Naive B cell (primary cell): ENCODE measurements at regions not wholly inside any gene's neighbourhood (a gene's known extent, or its start where the extent isn't known, plus 50 kb on each side); places are given as distances from the start of the nearest gene placed in this dataset.

Experiments used
- ATAC-seq, 2 donors: fragments of 150-1000 bp; cut with Tn5 transposase; 2 replicates each; pipeline ENCODE4 v1.10.0; 2021; ENCODE audit warnings: low read depth in 2 of 2, mild to moderate bottlenecking in 2 of 2, moderate library complexity in 2 of 2
- DNase-seq: peaks from one replicate; pipeline ENCODE4 v3.0.0; 2022
- H3K27ac Mint-ChIP-seq, 6 donors: one replicate each; pipeline ENCODE4 v1.8.0; 2020 to 2022; ENCODE audit warnings: mild to moderate bottlenecking in 6 of 6, mixed read lengths in 6 of 6, moderate library complexity in 5 of 6, inconsistent platforms in 2 of 6
- H3K27me3 Mint-ChIP-seq, 3 donors: one replicate each; pipeline ENCODE4 v1.8.0; 2021 to 2022; ENCODE audit warnings: mixed read lengths in 3 of 3, mild to moderate bottlenecking in 1 of 3
- H3K36me3 Mint-ChIP-seq, 2 donors: one replicate each; pipeline ENCODE4 v1.8.0; 2020 to 2022; ENCODE audit warnings: mixed read lengths in 2 of 2, inconsistent platforms in 1 of 2, mild to moderate bottlenecking in 1 of 2
- H3K4me1 Mint-ChIP-seq, 3 donors: one replicate each; pipeline ENCODE4 v1.8.0; 2020 to 2022; ENCODE audit warnings: mixed read lengths in 3 of 3, inconsistent platforms in 1 of 3, mild to moderate bottlenecking in 1 of 3, moderate library complexity in 1 of 3
- H3K4me3 Mint-ChIP-seq, 8 donors: one replicate each; pipeline ENCODE4 v1.8.0; 2020 to 2022; ENCODE audit warnings: mild to moderate bottlenecking in 8 of 8, mixed read lengths in 8 of 8, moderate library complexity in 8 of 8, inconsistent platforms in 2 of 8
- H3K9me3 Mint-ChIP-seq, 7 donors: one replicate each; pipeline ENCODE4 v1.8.0; 2020 to 2022; ENCODE audit warnings: mixed read lengths in 7 of 7, mild to moderate bottlenecking in 5 of 7, inconsistent platforms in 2 of 7, moderate library complexity in 1 of 7

DNA sequence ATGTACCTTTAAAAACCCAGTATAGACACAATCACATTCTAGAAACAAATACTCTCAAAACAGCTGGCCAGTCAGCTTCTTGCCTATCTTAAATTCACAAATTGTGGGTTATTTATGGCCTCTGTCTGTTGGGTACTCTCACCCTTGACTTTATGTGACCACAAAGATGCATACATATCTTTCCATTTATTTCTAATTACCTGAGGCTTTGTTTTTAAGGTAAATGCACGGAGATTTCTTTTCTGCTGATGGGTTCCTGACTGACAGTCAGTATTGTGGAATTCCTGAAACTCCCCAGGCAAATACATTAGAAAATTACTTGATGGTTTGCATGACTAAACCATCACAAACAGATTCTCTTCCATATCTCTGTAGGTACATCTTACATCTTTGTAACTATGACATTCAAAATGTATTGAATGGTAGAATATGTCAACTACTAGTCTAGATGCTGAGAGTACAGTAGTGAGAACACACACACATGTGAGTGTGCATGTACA, 107.7 kb downstream of the EDEM1 start:
- Mint-ChIP-seq H3K4me1 (peaks cover 9 to 12% (median 11%) of the 10 kb centered on the region in 3 donors), H3K36me3 (peaks cover 0 to 4% of the 10 kb centered on the region in 2 donors), H3K9me3 (peaks cover 0 to 7% (median 0%) of the 10 kb centered on the region in 7 donors), H3K4me3 (no peak overlapping the region), H3K27me3 (peaks cover 4 to 15% (median 9%) of the 10 kb centered on the region in 3 donors), H3K27ac (no peak overlapping the region)
- ATAC-seq: no peak
- no peak for DNase-seq

GRCh38 chr3:5296362-5296761, 108.9 kb downstream of the EDEM1 start:
- DNase-seq (no peak), ATAC-seq (no peak)
- Mint-ChIP-seq H3K36me3 (peaks cover 0 to 4% of the 10 kb centered on the region in 2 donors), H3K27ac (no peak overlapping the region), H3K4me1 (peaks cover 9 to 12% (median 11%) of the 10 kb centered on the region in 3 donors), H3K9me3 (peaks cover 0 to 7% (median 0%) of the 10 kb centered on the region in 7 donors), H3K27me3 (peaks cover 4 to 15% (median 9%) of the 10 kb centered on the region in 3 donors), H3K4me3 (no peak overlapping the region)

DNA sequence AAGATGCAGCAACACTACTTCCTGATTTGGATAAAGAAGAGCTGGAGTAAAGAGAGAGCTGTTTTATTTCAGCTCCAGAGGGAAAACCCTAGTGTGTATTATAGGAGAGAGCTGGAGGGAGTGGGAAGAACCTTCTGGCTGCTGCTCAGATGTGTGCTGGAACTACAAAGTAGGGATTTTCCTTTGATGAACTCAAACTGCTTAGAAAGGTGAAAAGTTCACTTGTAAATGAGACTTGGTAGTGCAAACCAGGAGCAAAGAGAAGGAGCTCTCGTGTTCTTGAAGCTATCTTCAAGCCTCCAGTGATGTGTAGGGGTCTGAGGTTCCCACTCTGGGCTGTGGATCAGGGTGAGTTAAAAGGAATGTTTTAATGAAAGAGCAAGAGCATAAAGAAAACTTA, 110.4 kb downstream of the EDEM1 start:
- H3K4me1 Mint-ChIP-seq: peaks cover 9 to 12% (median 11%) of the 10 kb centered on the region in 3 donors
- no peak overlapping the region for H3K4me3 Mint-ChIP-seq
- H3K36me3 Mint-ChIP-seq: peaks cover 0 to 4% of the 10 kb centered on the region in 2 donors
- DNase-seq (no peak), ATAC-seq (no peak)
- H3K9me3 Mint-ChIP-seq: peaks cover 0 to 7% (median 0%) of the 10 kb centered on the region in 7 donors
- H3K27me3 Mint-ChIP-seq: peaks cover 0 to 5% (median 4%) of the 10 kb centered on the region in 3 donors
- H3K27ac Mint-ChIP-seq: peak overlapping the region in 2 of 6 donors; percentile 11 to 64

DNA sequence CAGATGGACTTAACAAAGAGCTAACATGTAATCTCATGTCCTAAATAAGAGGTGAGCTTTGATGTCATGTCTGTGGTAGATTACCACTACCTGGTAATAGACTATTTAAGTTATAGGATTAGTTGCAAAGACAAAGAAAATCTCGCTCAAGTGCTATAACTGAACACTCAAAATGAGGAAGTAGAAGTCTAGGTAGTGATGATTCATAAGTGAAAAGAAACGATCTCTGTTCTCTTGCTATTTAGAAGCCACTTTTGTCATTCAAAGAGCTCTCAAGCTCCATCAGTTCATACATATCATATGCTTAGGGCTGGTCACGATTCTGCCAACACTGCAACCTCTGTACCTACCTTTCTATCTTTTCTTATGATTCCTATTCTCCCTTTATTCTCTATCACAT, 110.9 kb downstream of the EDEM1 start:
- peak; percentile 55 to 62 for ATAC-seq

DNA sequence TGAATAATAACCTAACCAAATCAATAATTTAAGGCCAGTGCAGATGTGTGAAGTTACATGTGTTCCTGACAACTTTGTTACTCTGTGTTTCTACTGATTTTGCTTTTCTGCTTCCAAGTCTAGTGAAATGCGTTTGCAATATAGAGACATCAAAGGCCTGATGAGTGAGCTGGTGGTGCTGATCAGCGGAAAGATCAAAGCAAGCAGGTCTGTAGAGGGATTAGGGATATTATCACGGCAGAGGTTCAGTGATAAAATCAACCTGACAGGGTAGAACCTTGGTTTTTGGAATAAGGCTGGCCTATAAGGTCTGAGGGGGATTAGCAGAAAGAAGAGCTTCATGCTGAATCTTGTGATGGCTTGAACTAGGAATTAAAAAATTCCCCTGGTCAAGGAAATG, 111.7 kb downstream of the EDEM1 start:
- H3K9me3 Mint-ChIP-seq: peaks cover 0 to 7% (median 0%) of the 10 kb centered on the region in 7 donors
- H3K36me3 Mint-ChIP-seq: peaks cover 0 to 4% of the 10 kb centered on the region in 2 donors
- H3K4me3 Mint-ChIP-seq: no peak overlapping the region
- DNase-seq: no peak
- H3K4me1 Mint-ChIP-seq: peaks cover 9 to 12% (median 11%) of the 10 kb centered on the region in 3 donors
- peaks cover 0 to 4% (median 0%) of the 10 kb centered on the region in 3 donors for H3K27me3 Mint-ChIP-seq
- no peak for ATAC-seq
- peak overlapping the region in 1 of 6 donors; percentile 86 for H3K27ac Mint-ChIP-seq

More for the DNA sequence above, 110.9 kb downstream of the EDEM1 start:
- H3K27ac Mint-ChIP-seq: peak overlapping the region in 1 of 6 donors; percentile 19
- H3K4me3 Mint-ChIP-seq: no peak overlapping the region
- H3K9me3 Mint-ChIP-seq: peaks cover 0 to 7% (median 0%) of the 10 kb centered on the region in 7 donors
- H3K27me3 Mint-ChIP-seq: peaks cover 0 to 4% (median 2%) of the 10 kb centered on the region in 3 donors
- H3K36me3 Mint-ChIP-seq: peaks cover 0 to 4% of the 10 kb centered on the region in 2 donors
- H3K4me1 Mint-ChIP-seq: peaks cover 9 to 12% (median 11%) of the 10 kb centered on the region in 3 donors
- peak; percentile 5 for DNase-seq

- no peak overlapping the region for H3K4me3 Mint-ChIP-seq
- H3K4me1 Mint-ChIP-seq: peaks cover 9 to 18% (median 16%) of the 10 kb centered on the region in 3 donors
- peak overlapping the region in 1 of 6 donors; percentile 53 for H3K27ac Mint-ChIP-seq
- DNase-seq (no peak), ATAC-seq (no peak)
- H3K36me3 Mint-ChIP-seq: peaks cover 0 to 4% of the 10 kb centered on the region in 2 donors
- peaks cover 0 to 4% (median 0%) of the 10 kb centered on the region in 7 donors for H3K9me3 Mint-ChIP-seq
- H3K27me3 Mint-ChIP-seq: peaks cover 0 to 9% (median 0%) of the 10 kb centered on the region in 3 donors
Measured at GRCh38 chr3:5300638-5301037, 113.1 kb downstream of the EDEM1 start.

- Mint-ChIP-seq H3K4me3 (no peak overlapping the region), H3K9me3 (no peaks in the 10 kb centered on the region), H3K4me1 (peaks cover 9 to 18% (median 16%) of the 10 kb centered on the region in 3 donors), H3K27me3 (peaks cover 0 to 9% (median 0%) of the 10 kb centered on the region in 3 donors), H3K27ac (peak overlapping the region in 1 of 6 donors; percentile 8), H3K36me3 (peaks cover 0 to under 1% of the 10 kb centered on the region in 2 donors)
- DNase-seq (no peak), ATAC-seq (no peak)
Measured at GRCh38 chr3:5301651-5302297, 114.3 kb downstream of the EDEM1 start.

- Mint-ChIP-seq H3K4me3 (no peak overlapping the region), H3K4me1 (peaks cover 9 to 17% (median 16%) of the 10 kb centered on the region in 3 donors), H3K27ac (no peak overlapping the region), H3K36me3 (no peaks in the 10 kb centered on the region), H3K9me3 (no peaks in the 10 kb centered on the region), H3K27me3 (peaks cover 0 to 9% (median 0%) of the 10 kb centered on the region in 3 donors)
- no peak for ATAC-seq
- no peak for DNase-seq
Measured at GRCh38 chr3:5302661-5303060, 115.2 kb downstream of the EDEM1 start.

- ATAC-seq: no peak
- no peak for DNase-seq
- Mint-ChIP-seq H3K4me3 (no peak overlapping the region), H3K27ac (no peak overlapping the region), H3K36me3 (no peaks in the 10 kb centered on the region), H3K27me3 (peaks cover 0 to 7% (median 0%) of the 10 kb centered on the region in 3 donors), H3K4me1 (peaks cover 0 to 6% (median 5%) of the 10 kb centered on the region in 3 donors), H3K9me3 (no peaks in the 10 kb centered on the region)
Measured at GRCh38 chr3:5304188-5304587, 116.7 kb downstream of the EDEM1 start.

DNA sequence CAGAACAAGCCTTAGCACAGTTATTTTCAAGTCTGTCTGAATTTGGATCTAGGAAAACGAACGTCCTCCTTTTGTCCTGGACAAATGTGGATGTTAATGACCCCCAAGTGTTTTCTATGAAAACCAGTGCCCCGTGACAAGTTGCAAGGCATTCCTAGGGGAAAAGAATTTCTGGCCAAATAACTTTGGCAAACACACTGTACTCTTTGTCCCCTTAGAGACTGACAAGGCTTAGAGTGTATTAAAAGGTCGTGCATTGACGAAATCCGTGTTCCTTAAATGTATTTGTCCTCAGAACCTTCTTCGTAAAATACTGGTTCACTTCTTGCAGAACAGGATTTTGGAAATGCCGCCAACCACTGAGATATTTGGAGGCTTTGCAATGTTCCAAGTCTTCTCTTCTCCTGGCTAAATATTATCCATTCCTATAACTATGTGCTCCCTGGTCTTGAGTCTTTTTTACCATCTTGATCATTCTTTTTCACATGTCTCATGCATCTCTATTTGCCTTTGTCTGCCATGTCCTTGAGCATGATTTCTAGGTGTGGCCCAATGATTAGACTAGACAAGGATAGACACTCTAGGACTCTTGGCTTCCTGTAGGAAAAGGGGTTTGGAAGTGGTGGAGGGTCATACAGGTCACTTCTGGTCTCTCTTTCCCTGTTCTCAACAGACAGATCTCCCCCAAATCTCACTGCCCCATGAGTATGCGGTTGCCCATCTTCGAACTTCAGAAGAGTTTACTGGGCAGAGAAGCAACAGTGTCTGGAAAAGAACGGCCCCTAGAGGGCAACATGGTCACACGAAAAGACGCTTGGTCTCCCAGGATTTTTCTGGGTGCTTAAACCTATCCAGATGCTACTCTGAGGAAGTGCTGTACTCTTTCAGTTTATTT, 117.5 kb downstream of the EDEM1 start:
- Mint-ChIP-seq H3K27ac (peak overlapping the region in 3 of 6 donors; percentile 10 to 66 (median 28)), H3K4me3 (peak overlapping the region in 1 of 8 donors; percentile 22), H3K27me3 (peaks cover 0 to 5% (median 0%) of the 10 kb centered on the region in 3 donors), H3K36me3 (no peaks in the 10 kb centered on the region), H3K9me3 (no peaks in the 10 kb centered on the region), H3K4me1 (peaks cover 0 to 6% (median 5%) of the 10 kb centered on the region in 3 donors)
- DNase-seq (peak; percentile 27), ATAC-seq (peak; percentile 35 to 71)

GRCh38 chr3:5305684-5305989, 118.1 kb downstream of the EDEM1 start:
- ATAC-seq (peak in 1 of 2 donors; percentile 9), DNase-seq (no peak)
- no peaks in the 10 kb centered on the region for H3K9me3 Mint-ChIP-seq
- H3K4me1 Mint-ChIP-seq: peaks cover 0 to 6% (median 5%) of the 10 kb centered on the region in 3 donors
- peak overlapping the region in 3 of 6 donors; percentile 10 to 66 (median 28) for H3K27ac Mint-ChIP-seq
- no peak overlapping the region for H3K4me3 Mint-ChIP-seq
- peaks cover 0 to 5% (median 0%) of the 10 kb centered on the region in 3 donors for H3K27me3 Mint-ChIP-seq
- H3K36me3 Mint-ChIP-seq: no peaks in the 10 kb centered on the region

DNA sequence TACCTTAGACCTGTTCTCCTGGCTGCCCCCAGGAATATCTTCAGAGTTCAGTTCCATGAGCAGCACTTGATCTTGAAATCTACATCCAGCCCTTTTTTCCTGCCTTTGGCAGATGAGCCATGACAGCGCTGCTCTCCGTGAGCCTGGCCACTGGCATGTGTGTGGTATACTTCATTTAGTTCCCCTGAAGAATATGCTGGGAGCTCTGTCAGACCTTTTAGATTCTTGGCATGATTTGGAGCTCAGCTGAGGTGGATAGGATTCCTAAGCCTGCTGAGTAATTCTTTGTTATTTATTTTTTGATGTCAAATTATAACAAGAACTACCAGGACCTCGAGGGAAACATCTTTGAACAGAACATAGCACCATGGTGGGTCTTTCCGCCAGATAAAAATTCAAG, 121.7 kb downstream of the EDEM1 start:
- Mint-ChIP-seq H3K27me3 (peaks cover 0 to 5% (median 0%) of the 10 kb centered on the region in 3 donors), H3K36me3 (no peaks in the 10 kb centered on the region), H3K4me1 (peaks cover 0 to 6% (median 5%) of the 10 kb centered on the region in 3 donors), H3K9me3 (no peaks in the 10 kb centered on the region), H3K27ac (peak overlapping the region in 1 of 6 donors; percentile 77), H3K4me3 (no peak overlapping the region)
- ATAC-seq (no peak), DNase-seq (no peak)

- no peaks in the 10 kb centered on the region for H3K36me3 Mint-ChIP-seq
- H3K4me1 Mint-ChIP-seq: peaks cover 0 to 6% (median 5%) of the 10 kb centered on the region in 3 donors
- ATAC-seq (no peak), DNase-seq (no peak)
- H3K9me3 Mint-ChIP-seq: no peaks in the 10 kb centered on the region
- no peak overlapping the region for H3K4me3 Mint-ChIP-seq
- peaks cover 0 to 5% (median 0%) of the 10 kb centered on the region in 3 donors for H3K27me3 Mint-ChIP-seq
- no peak overlapping the region for H3K27ac Mint-ChIP-seq
Measured at GRCh38 chr3:5309602-5310001, 122.1 kb downstream of the EDEM1 start.
